HG02884 (cell line): ENCODE measurements at regions not wholly inside any gene's neighbourhood (a gene's known extent, or its start where the extent isn't known, plus 50 kb on each side); places are given as distances from the start of the nearest gene placed in this dataset.

Experiments
- ATAC-seq: cut with Tn5 transposase; IDR thresholded peaks from one replicate; pipeline ENCODE4 v1.9.1; 2021; ENCODE audit warnings: mild to moderate bottlenecking, moderate library complexity; ENCODE audit not compliant: unreplicated experiment

DNA sequence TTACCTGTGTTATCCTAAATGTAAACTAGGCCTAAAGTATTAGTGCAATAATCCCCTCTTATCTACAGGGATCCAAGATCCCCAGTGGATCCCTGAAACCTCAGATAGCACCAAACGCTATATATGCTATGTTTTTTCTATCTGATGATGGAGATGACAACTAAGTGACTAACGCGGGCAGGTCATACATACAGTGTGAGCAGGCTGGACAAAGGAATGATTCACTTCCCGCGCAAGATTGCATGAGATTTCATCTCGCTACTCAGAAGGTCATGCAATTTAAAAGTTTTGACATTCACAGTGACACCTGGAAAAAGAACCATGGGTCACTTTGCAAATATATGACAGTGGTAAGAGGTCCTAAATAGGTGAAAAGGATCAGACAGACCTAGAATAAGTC is 875.9 kb downstream of the HACE1 start:
- ATAC-seq = no peak

DNA sequence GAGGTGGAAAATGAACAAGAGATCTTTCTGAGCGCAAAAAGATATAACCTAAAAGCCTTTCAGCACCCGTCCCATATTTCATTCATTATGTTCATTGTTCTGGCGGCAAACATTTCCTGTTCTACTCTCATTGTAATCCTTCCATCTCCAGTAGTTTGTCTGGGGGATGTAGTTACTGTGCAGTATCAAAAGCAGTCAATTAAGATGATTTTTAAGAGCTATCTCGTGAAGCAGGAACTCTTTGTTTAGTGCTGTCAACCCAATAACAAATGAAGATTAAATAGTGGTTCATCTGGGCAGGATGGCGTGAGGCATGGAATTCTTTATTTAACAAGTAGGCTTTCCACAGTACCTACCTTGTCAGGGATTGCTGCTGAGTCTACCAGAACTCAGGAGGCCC is 876.7 kb downstream of the HACE1 start:
- ATAC-seq = no peak

GRCh38 chr6:103982574-103982973 is 877.1 kb downstream of the HACE1 start:
- no peak for ATAC-seq

- ATAC-seq = no peak
These were observed 880.4 kb downstream of the HACE1 start for GRCh38 chr6:103979308-103979707.

DNA sequence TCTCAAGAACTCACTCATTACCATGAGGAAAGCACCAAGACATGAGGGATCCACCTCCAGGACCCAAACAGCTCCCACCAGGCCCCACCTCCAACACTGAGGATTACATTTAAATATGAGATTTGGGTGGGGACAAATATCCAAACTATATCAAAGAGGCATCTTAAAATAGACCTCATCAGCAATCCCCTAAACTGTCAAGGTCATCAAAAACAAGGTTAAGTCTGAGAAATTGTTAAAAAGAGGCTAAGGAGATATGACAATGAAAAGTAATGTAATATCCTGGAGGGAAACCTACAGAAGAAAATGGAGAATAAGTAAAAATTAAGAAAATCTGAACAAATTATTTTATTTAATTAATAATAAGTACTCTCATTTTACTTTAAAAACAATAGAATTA is 922.3 kb downstream of the HACE1 start:
- ATAC-seq = no peak

- no peak for ATAC-seq
These were observed 934.4 kb downstream of the HACE1 start for GRCh38 chr6:103925317-103925716.

DNA sequence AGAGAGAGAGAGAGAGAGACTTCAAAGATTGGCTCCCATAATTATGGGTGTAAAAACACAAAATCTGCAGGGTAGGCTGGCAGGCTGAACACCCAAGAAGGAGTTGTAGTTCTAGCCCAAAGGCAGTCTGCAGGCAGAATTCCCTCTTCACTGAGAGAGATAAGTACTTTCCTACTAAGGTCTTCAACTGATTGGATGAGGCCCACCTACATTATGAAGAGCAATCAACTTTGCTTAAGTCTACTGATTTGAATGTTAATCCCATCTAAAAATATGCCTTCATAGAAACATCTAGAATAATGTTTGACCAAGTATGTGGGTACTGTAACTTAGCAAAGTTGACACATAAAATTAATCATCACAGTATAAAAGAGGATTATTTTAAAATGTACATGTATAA is 949.7 kb downstream of the HACE1 start:
- ATAC-seq = no peak

DNA sequence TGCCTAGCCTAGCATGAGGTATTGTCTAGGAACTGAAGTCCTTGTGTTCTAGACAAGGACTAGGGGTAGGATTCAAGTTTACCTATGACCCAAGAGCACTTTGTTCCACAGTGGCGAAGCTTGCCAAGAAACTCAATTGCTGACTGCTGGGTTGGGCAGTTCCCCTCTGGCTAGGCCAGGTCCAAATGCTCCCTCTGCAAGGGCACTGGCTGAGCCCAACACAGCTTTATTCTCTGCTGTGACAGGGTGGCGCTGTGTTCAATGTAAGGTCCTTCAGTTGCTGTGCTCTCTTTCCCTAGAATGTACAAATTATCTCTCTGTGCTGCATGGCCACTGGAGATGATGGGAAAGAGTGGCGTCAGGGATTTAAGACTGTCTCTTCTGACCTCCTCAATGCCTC is 950.8 kb downstream of the HACE1 start:
- ATAC-seq = no peak

GRCh38 chr6:103895136-103895535 is 964.6 kb downstream of the HACE1 start:
- no peak for ATAC-seq

GRCh38 chr6:103893141-103893581 is 966.6 kb downstream of the HACE1 start:
- ATAC-seq = no peak

DNA sequence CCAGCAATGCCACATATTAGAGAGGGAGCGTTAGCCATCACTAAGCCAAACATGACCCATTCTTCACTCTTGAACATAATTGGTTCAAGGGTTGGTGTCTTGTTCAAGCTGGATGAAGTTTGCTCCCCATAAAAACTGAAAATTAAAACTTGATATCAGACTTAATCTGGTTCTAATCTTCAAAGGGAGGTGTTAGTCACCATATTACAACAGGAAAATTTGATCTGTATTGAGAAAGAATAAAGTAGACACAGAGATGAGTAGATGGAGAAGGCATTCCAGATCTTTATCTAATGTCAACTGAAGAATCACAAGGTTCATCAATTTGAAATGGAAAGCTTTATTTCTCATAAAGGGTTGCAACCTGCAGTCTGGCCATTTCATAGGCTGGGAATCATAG is 972.8 kb downstream of the HACE1 start:
- ATAC-seq = no peak

- no peak for ATAC-seq
These were observed 974.3 kb downstream of the HACE1 start for GRCh38 chr6:103885446-103885845.

DNA sequence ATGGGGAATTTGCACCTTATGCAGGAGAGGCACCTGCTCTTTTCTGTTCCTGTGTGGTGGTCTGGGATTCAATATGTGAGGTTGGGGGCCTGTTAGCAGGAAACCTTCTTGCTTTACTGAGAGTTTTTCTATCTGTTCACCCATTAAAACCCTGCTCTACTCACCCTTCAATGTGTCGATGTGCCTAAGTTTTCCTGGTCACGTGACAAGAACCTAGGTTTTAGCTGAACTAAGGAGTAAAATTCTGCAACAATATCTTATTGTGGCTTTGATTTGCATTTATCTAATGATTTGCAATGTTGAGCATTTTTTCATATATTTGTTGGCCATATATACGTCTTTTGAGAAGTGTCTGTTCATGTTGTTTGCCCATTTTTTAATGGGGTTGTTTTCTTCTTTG is 979.9 kb downstream of the HACE1 start:
- ATAC-seq = no peak

GRCh38 chr6:103875221-103875620 is 984.5 kb downstream of the HACE1 start:
- no peak for ATAC-seq

DNA sequence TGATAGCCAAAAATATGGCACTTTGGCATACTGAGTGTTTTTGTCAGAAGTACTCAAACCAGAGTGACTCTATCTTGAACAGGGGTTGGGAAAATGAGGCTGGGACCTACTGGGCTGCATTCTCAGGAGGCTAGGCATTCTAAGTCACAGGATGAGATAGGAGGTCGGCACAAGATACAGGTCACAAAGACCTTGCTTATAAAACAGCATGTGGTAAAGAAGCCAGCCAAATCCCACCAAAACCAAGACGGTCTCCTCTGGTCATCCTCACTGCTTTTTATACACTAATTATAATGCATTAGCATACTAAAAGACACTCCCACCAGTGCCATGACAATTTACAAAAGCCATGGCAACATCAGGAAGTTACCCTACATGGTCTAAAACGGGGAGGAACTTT is 985.1 kb downstream of the HACE1 start:
- ATAC-seq = no peak

DNA sequence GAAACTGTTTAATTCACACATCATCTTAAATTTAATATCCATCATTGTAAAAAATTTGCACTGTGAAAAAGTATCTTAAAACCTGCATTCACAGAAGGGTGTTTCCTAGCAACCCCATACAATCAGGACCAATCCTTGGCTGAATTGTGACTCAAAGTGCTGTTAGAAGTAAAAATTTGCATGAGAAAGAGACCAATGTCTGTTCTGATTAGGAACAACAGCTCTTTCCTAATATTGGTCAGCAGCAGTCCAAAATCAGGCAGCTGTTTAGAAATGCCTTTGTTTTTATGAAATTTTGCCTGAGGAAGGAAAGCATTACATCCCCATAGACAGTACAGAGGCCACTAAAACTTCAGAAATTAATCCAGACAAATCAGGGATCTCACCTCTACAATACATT is 987.0 kb downstream of the HACE1 start:
- ATAC-seq = no peak

DNA sequence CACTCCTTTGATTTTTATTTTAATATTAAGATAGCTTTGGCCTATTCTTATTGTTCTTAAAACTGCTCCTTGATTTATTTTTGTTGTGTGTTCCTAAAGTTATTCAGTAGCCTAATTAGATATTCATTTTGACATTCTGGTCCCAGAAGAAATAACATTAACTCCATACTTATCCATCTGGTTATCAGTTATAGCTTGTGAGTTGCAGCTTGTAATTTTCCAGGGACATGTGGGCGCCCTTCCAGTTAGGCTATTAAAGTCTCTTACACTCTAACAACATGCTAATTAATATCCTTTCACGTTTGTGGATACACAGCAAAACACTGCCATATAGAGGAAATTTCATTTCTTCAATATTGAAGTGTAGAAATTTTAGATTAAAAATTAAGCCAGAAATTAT is 987.5 kb downstream of the HACE1 start:
- ATAC-seq = no peak

- ATAC-seq = no peak
These were observed 988.7 kb downstream of the HACE1 start for GRCh38 chr6:103870970-103871369.

DNA sequence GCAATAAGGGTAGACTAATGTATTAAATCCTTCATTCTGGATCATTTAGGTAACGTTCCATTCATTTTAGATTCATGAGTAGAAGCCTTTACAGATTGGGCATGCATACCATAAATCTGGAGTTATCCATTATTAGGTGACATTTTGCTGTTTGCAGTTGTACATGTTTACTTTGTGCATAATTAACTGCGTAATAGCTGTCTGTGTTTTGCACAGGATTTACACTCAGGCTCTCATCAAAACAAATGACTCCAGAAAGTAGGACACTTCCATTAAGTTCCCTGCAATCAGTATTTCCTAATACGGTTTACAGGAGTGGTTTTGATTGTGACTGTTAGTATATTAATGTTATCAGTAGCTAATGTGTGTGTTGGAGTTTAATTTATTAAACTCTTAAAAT is 997.4 kb downstream of the HACE1 start:
- ATAC-seq = no peak

GRCh38 chr6:103858003-103858402 is 1001.7 kb downstream of the HACE1 start:
- ATAC-seq = no peak

GRCh38 chr6:103855750-103856149 is 1004.0 kb downstream of the HACE1 start:
- no peak for ATAC-seq

GRCh38 chr6:103854059-103854458 is 1005.7 kb downstream of the HACE1 start:
- no peak for ATAC-seq

DNA sequence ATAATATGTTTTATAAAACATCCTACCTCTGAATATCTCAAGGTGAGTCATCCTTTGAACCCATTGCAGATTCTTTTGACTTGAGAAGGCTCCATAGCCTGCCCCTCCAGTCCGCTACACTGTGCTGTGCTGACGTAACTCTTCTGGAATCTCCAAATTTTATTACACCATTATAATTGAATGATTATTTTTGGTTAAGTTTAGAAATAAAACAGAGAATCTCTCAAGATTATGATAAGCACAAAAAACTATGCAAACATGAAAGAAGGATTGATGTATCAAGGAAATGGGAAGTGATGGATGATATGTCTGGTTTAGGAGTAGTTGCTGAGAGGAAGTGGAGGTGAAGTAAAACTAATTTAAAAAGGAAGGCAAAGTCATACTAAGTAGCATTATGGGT is 1021.3 kb downstream of the HACE1 start:
- ATAC-seq = no peak

- no peak for ATAC-seq
These were observed 1033.5 kb downstream of the HACE1 start for GRCh38 chr6:103826209-103826608.
